ENCODE measurements at regions not wholly inside any gene's neighbourhood (a gene's known extent, or its start where the extent isn't known, plus 50 kb on each side); places are given as distances from the start of the nearest gene placed in this dataset.

GRCh38 chr4:163923092-163923491, 428.6 kb downstream of the TMA16 start:
- H3K4me1 ChIP-seq (ENCODE audit: control insufficient read depth, insufficient read depth, low read length) = no peaks in the 10 kb centered on the region
- no peaks in the 10 kb centered on the region for H3K9me3 ChIP-seq (ENCODE audit: control insufficient read depth, low read length)
- 70% methylated on average over 2 of the region's 2 CpGs; no CpG with 5 or more reads in 1 of the 2 experiments for WGBS, 2 experiments
- H3K27ac ChIP-seq (ENCODE audit: insufficient read depth, low read depth, low read length, poor library complexity, severe bottlenecking) = no peak overlapping the region
- no peak overlapping the region for H3K4me3 ChIP-seq (ENCODE audit: insufficient read depth, low read depth, low read length)
- no peaks in the 10 kb centered on the region for H3K27me3 ChIP-seq (ENCODE audit: control insufficient read depth, insufficient read depth, low read length, poor library complexity, severe bottlenecking)
- H3K36me3 ChIP-seq (ENCODE audit: control insufficient read depth, insufficient read depth, low read length) = no peaks in the 10 kb centered on the region

- no peak overlapping the region for H3K4me3 ChIP-seq (ENCODE audit: insufficient read depth, low read depth, low read length)
These were observed 435.6 kb downstream of the TMA16 start for GRCh38 chr4:163930086-163930485.

GRCh38 chr4:163932504-163932903, 438.0 kb downstream of the TMA16 start:
- no peaks in the 10 kb centered on the region for H3K4me1 ChIP-seq (ENCODE audit: control insufficient read depth, insufficient read depth, low read length)
- no peaks in the 10 kb centered on the region for H3K36me3 ChIP-seq (ENCODE audit: control insufficient read depth, insufficient read depth, low read length)
- WGBS, 2 experiments = 95 to 96% methylated on average over 7 of the region's 7 CpGs

More at GRCh38 chr4:163930086-163930485, 435.6 kb downstream of the TMA16 start:
- Histone ChIP-seq H3K4me1 (ENCODE audit: control insufficient read depth, insufficient read depth, low read length) (no peaks in the 10 kb centered on the region), H3K36me3 (ENCODE audit: control insufficient read depth, insufficient read depth, low read length) (no peaks in the 10 kb centered on the region), H3K27ac (ENCODE audit: insufficient read depth, low read depth, low read length, poor library complexity, severe bottlenecking) (no peak overlapping the region), H3K27me3 (ENCODE audit: control insufficient read depth, insufficient read depth, low read length, poor library complexity, severe bottlenecking) (no peaks in the 10 kb centered on the region), H3K9me3 (ENCODE audit: control insufficient read depth, low read length) (no peaks in the 10 kb centered on the region)

GRCh38 chr4:163939597-163939996, 445.1 kb downstream of the TMA16 start:
- Histone ChIP-seq H3K4me1 (ENCODE audit: control insufficient read depth, insufficient read depth, low read length) (no peaks in the 10 kb centered on the region), H3K9me3 (ENCODE audit: control insufficient read depth, low read length) (no peaks in the 10 kb centered on the region), H3K27ac (ENCODE audit: insufficient read depth, low read depth, low read length, poor library complexity, severe bottlenecking) (no peak overlapping the region), H3K27me3 (ENCODE audit: control insufficient read depth, insufficient read depth, low read length, poor library complexity, severe bottlenecking) (no peaks in the 10 kb centered on the region), H3K36me3 (ENCODE audit: control insufficient read depth, insufficient read depth, low read length) (no peaks in the 10 kb centered on the region), H3K4me3 (ENCODE audit: insufficient read depth, low read depth, low read length) (no peak overlapping the region)
- 86 to 100% methylated on average over 1 of the region's 1 CpG for WGBS, 2 experiments

More at GRCh38 chr4:163932504-163932903, 438.0 kb downstream of the TMA16 start:
- H3K27me3 ChIP-seq (ENCODE audit: control insufficient read depth, insufficient read depth, low read length, poor library complexity, severe bottlenecking) = no peaks in the 10 kb centered on the region
- H3K4me3 ChIP-seq (ENCODE audit: insufficient read depth, low read depth, low read length) = no peak overlapping the region
- H3K27ac ChIP-seq (ENCODE audit: insufficient read depth, low read depth, low read length, poor library complexity, severe bottlenecking) = no peak overlapping the region
- no peaks in the 10 kb centered on the region for H3K9me3 ChIP-seq (ENCODE audit: control insufficient read depth, low read length)

GRCh38 chr4:163941221-163941905, 446.9 kb downstream of the TMA16 start:
- Histone ChIP-seq H3K27me3 (ENCODE audit: control insufficient read depth, insufficient read depth, low read length, poor library complexity, severe bottlenecking) (no peaks in the 10 kb centered on the region), H3K9me3 (ENCODE audit: control insufficient read depth, low read length) (no peaks in the 10 kb centered on the region), H3K27ac (ENCODE audit: insufficient read depth, low read depth, low read length, poor library complexity, severe bottlenecking) (no peak overlapping the region), H3K4me3 (ENCODE audit: insufficient read depth, low read depth, low read length) (no peak overlapping the region), H3K4me1 (ENCODE audit: control insufficient read depth, insufficient read depth, low read length) (no peaks in the 10 kb centered on the region), H3K36me3 (ENCODE audit: control insufficient read depth, insufficient read depth, low read length) (no peaks in the 10 kb centered on the region)
- WGBS, 2 experiments = 92 to 94% methylated on average over 6 of the region's 7 CpGs

GRCh38 chr4:163948920-163949455, 454.5 kb downstream of the TMA16 start:
- WGBS, 2 experiments = 90 to 95% methylated on average over 9 of the region's 9 CpGs
- H3K4me1 ChIP-seq (ENCODE audit: control insufficient read depth, insufficient read depth, low read length) = no peaks in the 10 kb centered on the region
- H3K9me3 ChIP-seq (ENCODE audit: control insufficient read depth, low read length) = no peaks in the 10 kb centered on the region
- no peaks in the 10 kb centered on the region for H3K27me3 ChIP-seq (ENCODE audit: control insufficient read depth, insufficient read depth, low read length, poor library complexity, severe bottlenecking)
- no peak overlapping the region for H3K4me3 ChIP-seq (ENCODE audit: insufficient read depth, low read depth, low read length)
- H3K36me3 ChIP-seq (ENCODE audit: control insufficient read depth, insufficient read depth, low read length) = no peaks in the 10 kb centered on the region
- no peak overlapping the region for H3K27ac ChIP-seq (ENCODE audit: insufficient read depth, low read depth, low read length, poor library complexity, severe bottlenecking)

- Histone ChIP-seq H3K36me3 (ENCODE audit: control insufficient read depth, insufficient read depth, low read length) (no peaks in the 10 kb centered on the region), H3K4me3 (ENCODE audit: insufficient read depth, low read depth, low read length) (no peak overlapping the region), H3K27ac (ENCODE audit: insufficient read depth, low read depth, low read length, poor library complexity, severe bottlenecking) (no peak overlapping the region), H3K27me3 (ENCODE audit: control insufficient read depth, insufficient read depth, low read length, poor library complexity, severe bottlenecking) (no peaks in the 10 kb centered on the region), H3K4me1 (ENCODE audit: control insufficient read depth, insufficient read depth, low read length) (no peaks in the 10 kb centered on the region), H3K9me3 (ENCODE audit: control insufficient read depth, low read length) (no peaks in the 10 kb centered on the region)
- 92 to 96% methylated on average over 11 of the region's 11 CpGs for WGBS, 2 experiments
These were observed 455.6 kb downstream of the TMA16 start for GRCh38 chr4:163949976-163950601.

GRCh38 chr4:163955288-163955687, 460.8 kb downstream of the TMA16 start:
- Histone ChIP-seq H3K27ac (ENCODE audit: insufficient read depth, low read depth, low read length, poor library complexity, severe bottlenecking) (no peak overlapping the region), H3K9me3 (ENCODE audit: control insufficient read depth, low read length) (no peaks in the 10 kb centered on the region), H3K4me3 (ENCODE audit: insufficient read depth, low read depth, low read length) (no peak overlapping the region), H3K27me3 (ENCODE audit: control insufficient read depth, insufficient read depth, low read length, poor library complexity, severe bottlenecking) (no peaks in the 10 kb centered on the region), H3K4me1 (ENCODE audit: control insufficient read depth, insufficient read depth, low read length) (no peaks in the 10 kb centered on the region), H3K36me3 (ENCODE audit: control insufficient read depth, insufficient read depth, low read length) (no peaks in the 10 kb centered on the region)
- WGBS, 2 experiments = 89% methylated on average over 4 of the region's 4 CpGs

- Histone ChIP-seq H3K36me3 (ENCODE audit: control insufficient read depth, insufficient read depth, low read length) (no peaks in the 10 kb centered on the region), H3K27ac (ENCODE audit: insufficient read depth, low read depth, low read length, poor library complexity, severe bottlenecking) (no peak overlapping the region)
- WGBS, 2 experiments = 92 to 96% methylated on average over 1 to 2 of the region's 2 CpGs
These were observed 464.3 kb downstream of the TMA16 start for GRCh38 chr4:163958751-163959150.

GRCh38 chr4:163959932-163960331, 465.4 kb downstream of the TMA16 start:
- 88 to 91% methylated on average over 6 of the region's 6 CpGs for WGBS, 2 experiments
- Histone ChIP-seq H3K36me3 (ENCODE audit: control insufficient read depth, insufficient read depth, low read length) (no peaks in the 10 kb centered on the region), H3K4me3 (ENCODE audit: insufficient read depth, low read depth, low read length) (no peak overlapping the region), H3K4me1 (ENCODE audit: control insufficient read depth, insufficient read depth, low read length) (no peaks in the 10 kb centered on the region), H3K27me3 (ENCODE audit: control insufficient read depth, insufficient read depth, low read length, poor library complexity, severe bottlenecking) (no peaks in the 10 kb centered on the region), H3K27ac (ENCODE audit: insufficient read depth, low read depth, low read length, poor library complexity, severe bottlenecking) (no peak overlapping the region), H3K9me3 (ENCODE audit: control insufficient read depth, low read length) (no peaks in the 10 kb centered on the region)

More at GRCh38 chr4:163958751-163959150, 464.3 kb downstream of the TMA16 start:
- Histone ChIP-seq H3K27me3 (ENCODE audit: control insufficient read depth, insufficient read depth, low read length, poor library complexity, severe bottlenecking) (no peaks in the 10 kb centered on the region), H3K4me3 (ENCODE audit: insufficient read depth, low read depth, low read length) (no peak overlapping the region), H3K9me3 (ENCODE audit: control insufficient read depth, low read length) (no peaks in the 10 kb centered on the region), H3K4me1 (ENCODE audit: control insufficient read depth, insufficient read depth, low read length) (no peaks in the 10 kb centered on the region)

All from ectodermal cell (in vitro differentiated cells).